GM19035 (cell line): ENCODE measurements at regions not wholly inside any gene's neighbourhood (a gene's known extent, or its start where the extent isn't known, plus 50 kb on each side); places are given as distances from the start of the nearest gene placed in this dataset.

Source experiments
- ATAC-seq: cut with Tn5 transposase; IDR thresholded peaks from one replicate; pipeline ENCODE4 v1.9.1; 2021; ENCODE audit not compliant: unreplicated experiment

GRCh38 chr9:19732441-19732951, 56.3 kb downstream of the SLC24A2 start:
- no peak for ATAC-seq

- ATAC-seq = no peak
Observed at GRCh38 chr9:19728101-19728500, 60.7 kb downstream of the SLC24A2 start.

- ATAC-seq = no peak
Observed at GRCh38 chr9:19725970-19726369, 62.9 kb downstream of the SLC24A2 start.

GRCh38 chr9:19720377-19720776, 68.5 kb downstream of the SLC24A2 start:
- no peak for ATAC-seq

GRCh38 chr9:19703702-19704101, 85.1 kb downstream of the SLC24A2 start:
- no peak for ATAC-seq

- no peak for ATAC-seq
Observed at GRCh38 chr9:19701991-19702390, 86.8 kb downstream of the SLC24A2 start.

GRCh38 chr9:19701274-19701673, 87.6 kb downstream of the SLC24A2 start:
- ATAC-seq = no peak

GRCh38 chr9:19700699-19701098, 88.1 kb downstream of the SLC24A2 start:
- no peak for ATAC-seq

GRCh38 chr9:19699756-19700155, 89.1 kb downstream of the SLC24A2 start:
- ATAC-seq = no peak

GRCh38 chr9:19698960-19699359, 89.9 kb downstream of the SLC24A2 start:
- no peak for ATAC-seq

GRCh38 chr9:19694601-19695000, 94.2 kb downstream of the SLC24A2 start:
- ATAC-seq = no peak

GRCh38 chr9:19690128-19690527, 98.7 kb downstream of the SLC24A2 start:
- no peak for ATAC-seq

- no peak for ATAC-seq
Observed at GRCh38 chr9:19689328-19690101, 99.3 kb downstream of the SLC24A2 start.

- ATAC-seq = no peak
Observed at GRCh38 chr9:19683715-19684114, 105.1 kb downstream of the SLC24A2 start.

- ATAC-seq = no peak
Observed at GRCh38 chr9:19682397-19682796, 106.4 kb downstream of the SLC24A2 start.

- no peak for ATAC-seq
Observed at GRCh38 chr9:19681846-19682245, 107.0 kb downstream of the SLC24A2 start.

GRCh38 chr9:19677924-19678323, 110.9 kb downstream of the SLC24A2 start:
- no peak for ATAC-seq

- ATAC-seq = no peak
Observed at GRCh38 chr9:19675492-19675891, 113.3 kb downstream of the SLC24A2 start.

- no peak for ATAC-seq
Observed at GRCh38 chr9:19666575-19666974, 122.3 kb downstream of the SLC24A2 start.

GRCh38 chr9:19665146-19665863, 123.5 kb downstream of the SLC24A2 start:
- ATAC-seq = peak; percentile 100

- no peak for ATAC-seq
Observed at GRCh38 chr9:19663570-19663969, 125.3 kb downstream of the SLC24A2 start.

- ATAC-seq = no peak
Observed at GRCh38 chr9:19662213-19662612, 126.6 kb downstream of the SLC24A2 start.
